ENCODE measurements at regions not wholly inside any gene's neighbourhood (a gene's known extent, or its start where the extent isn't known, plus 50 kb on each side); places are given as distances from the start of the nearest gene placed in this dataset.
"Not testable (repeated sequence)": the region's sequence is repeated elsewhere in the genome, so short reads cannot be mapped to it uniquely, and the experiment has no call there.

- H3K4me3 ChIP-seq = no peak overlapping the region
- H3K27ac ChIP-seq = no peak overlapping the region
- no peaks in the 10 kb centered on the region for H3K9me3 ChIP-seq
- H3K27me3 ChIP-seq (replicated peaks; ENCODE audit: insufficient read depth) = no peaks in the 10 kb centered on the region
- no peaks in the 10 kb centered on the region for H3K36me3 ChIP-seq
- ATAC-seq (ENCODE audit: insufficient number of reproducible peaks, low FRiP score, low read depth) (no peak), DNase-seq (ENCODE audit: low spot score) (no peak)
- no peak for TF ChIP-seq CTCF (IDR thresholded peaks at IDR 0.05)
- no peaks in the 10 kb centered on the region for H3K4me1 ChIP-seq (ENCODE audit: control insufficient read depth in 1 of 2, low read depth in 2 of 2)
Observed at GRCh38 chr15:79501086-79501485, 69.0 kb downstream of the MINAR1 start.

- no peak for DNase-seq (ENCODE audit: low spot score)
- Histone ChIP-seq H3K4me1 (ENCODE audit: control insufficient read depth in 1 of 2, low read depth in 2 of 2) (no peaks in the 10 kb centered on the region), H3K9me3 (no peaks in the 10 kb centered on the region), H3K27ac (no peak overlapping the region), H3K36me3 (no peaks in the 10 kb centered on the region), H3K27me3 (replicated peaks; ENCODE audit: insufficient read depth) (no peaks in the 10 kb centered on the region), H3K4me3 (no peak overlapping the region)
- no peak for TF ChIP-seq CTCF (IDR thresholded peaks at IDR 0.05)
- ATAC-seq (ENCODE audit: insufficient number of reproducible peaks, low FRiP score, low read depth) = no peak
Observed at GRCh38 chr15:79505956-79506355, 73.8 kb downstream of the MINAR1 start.

- H3K27ac ChIP-seq; H3K9me3 ChIP-seq; ATAC-seq (ENCODE audit: insufficient number of reproducible peaks, low FRiP score, low read depth); DNase-seq (ENCODE audit: low spot score); H3K36me3 ChIP-seq; H3K4me3 ChIP-seq; H3K4me1 ChIP-seq (ENCODE audit: control insufficient read depth in 1 of 2, low read depth in 2 of 2); H3K27me3 ChIP-seq (replicated peaks; ENCODE audit: insufficient read depth): not testable (repeated sequence)
Observed at GRCh38 chr15:79512844-79513243, 80.7 kb downstream of the MINAR1 start.

GRCh38 chr15:79513417-79513816 is 81.3 kb downstream of the MINAR1 start:
- H3K4me3 ChIP-seq = no peak overlapping the region
- no peaks in the 10 kb centered on the region for H3K27me3 ChIP-seq (replicated peaks; ENCODE audit: insufficient read depth)
- no peaks in the 10 kb centered on the region for H3K36me3 ChIP-seq
- H3K9me3 ChIP-seq = no peaks in the 10 kb centered on the region
- no peak for DNase-seq (ENCODE audit: low spot score)
- no peaks in the 10 kb centered on the region for H3K4me1 ChIP-seq (ENCODE audit: control insufficient read depth in 1 of 2, low read depth in 2 of 2)
- no peak for ATAC-seq (ENCODE audit: insufficient number of reproducible peaks, low FRiP score, low read depth)
- H3K27ac ChIP-seq = no peak overlapping the region
- TF ChIP-seq CTCF (IDR thresholded peaks at IDR 0.05) = no peak

GRCh38 chr15:79513940-79514339 is 81.8 kb downstream of the MINAR1 start:
- no peak for DNase-seq (ENCODE audit: low spot score)
- no peak overlapping the region for H3K27ac ChIP-seq
- H3K4me1 ChIP-seq (ENCODE audit: control insufficient read depth in 1 of 2, low read depth in 2 of 2) = no peaks in the 10 kb centered on the region
- TF ChIP-seq CTCF (IDR thresholded peaks at IDR 0.05) = no peak
- no peaks in the 10 kb centered on the region for H3K27me3 ChIP-seq (replicated peaks; ENCODE audit: insufficient read depth)
- no peaks in the 10 kb centered on the region for H3K36me3 ChIP-seq
- ATAC-seq (ENCODE audit: insufficient number of reproducible peaks, low FRiP score, low read depth) = no peak
- no peaks in the 10 kb centered on the region for H3K9me3 ChIP-seq
- H3K4me3 ChIP-seq = no peak overlapping the region

- ATAC-seq (ENCODE audit: insufficient number of reproducible peaks, low FRiP score, low read depth) = no peak
- no peaks in the 10 kb centered on the region for H3K9me3 ChIP-seq
- no peak overlapping the region for H3K27ac ChIP-seq
- no peaks in the 10 kb centered on the region for H3K27me3 ChIP-seq (replicated peaks; ENCODE audit: insufficient read depth)
- TF ChIP-seq CTCF (IDR thresholded peaks at IDR 0.05) = no peak
- no peaks in the 10 kb centered on the region for H3K36me3 ChIP-seq
- no peaks in the 10 kb centered on the region for H3K4me1 ChIP-seq (ENCODE audit: control insufficient read depth in 1 of 2, low read depth in 2 of 2)
- no peak overlapping the region for H3K4me3 ChIP-seq
- DNase-seq (ENCODE audit: low spot score) = no peak
Observed at GRCh38 chr15:79515300-79516027, 83.3 kb downstream of the MINAR1 start.
